C4-2B (cell line): ENCODE measurements at regions not wholly inside any gene's neighbourhood (a gene's known extent, or its start where the extent isn't known, plus 50 kb on each side); places are given as distances from the start of the nearest gene placed in this dataset.

Experiments used
- CTCF ChIP-seq: fragments of 450-650 bp; conservative IDR thresholded peaks from 2 replicates; pipeline ENCODE4 v1.5.1; 2017; ENCODE audit warnings: mild to moderate bottlenecking
- ZFX ChIP-seq: fragments of 450-650 bp; IDR thresholded peaks from 2 replicates; pipeline ENCODE4 v1.6.1; 2017

DNA sequence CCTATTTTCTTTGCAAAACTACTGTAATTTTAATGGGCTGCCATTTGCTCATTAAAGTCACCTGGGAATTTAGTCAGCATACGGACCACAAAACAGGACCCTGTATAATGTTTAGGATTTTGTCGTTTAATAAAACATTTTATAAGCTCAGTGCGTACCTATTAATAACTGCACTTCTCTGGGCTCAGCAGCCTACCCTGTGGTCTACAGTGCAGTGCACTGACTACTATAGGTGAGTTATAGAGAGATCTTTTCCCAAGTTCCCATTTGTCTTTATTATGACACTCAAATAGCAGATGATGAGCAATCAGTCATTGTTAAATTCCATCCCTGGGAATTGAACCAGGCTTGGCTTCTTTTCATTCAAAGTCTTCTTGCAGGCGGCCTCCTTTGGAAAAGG, 433.4 kb upstream of the NFE2L3 start:
- TF ChIP-seq CTCF (no peak), ZFX (no peak)
